ENCODE measurements at regions not wholly inside any gene's neighbourhood (a gene's known extent, or its start where the extent isn't known, plus 50 kb on each side); places are given as distances from the start of the nearest gene placed in this dataset.
"Not testable (repeated sequence)": the region's sequence is repeated elsewhere in the genome, so short reads cannot be mapped to it uniquely, and the experiment has no call there.

DNA sequence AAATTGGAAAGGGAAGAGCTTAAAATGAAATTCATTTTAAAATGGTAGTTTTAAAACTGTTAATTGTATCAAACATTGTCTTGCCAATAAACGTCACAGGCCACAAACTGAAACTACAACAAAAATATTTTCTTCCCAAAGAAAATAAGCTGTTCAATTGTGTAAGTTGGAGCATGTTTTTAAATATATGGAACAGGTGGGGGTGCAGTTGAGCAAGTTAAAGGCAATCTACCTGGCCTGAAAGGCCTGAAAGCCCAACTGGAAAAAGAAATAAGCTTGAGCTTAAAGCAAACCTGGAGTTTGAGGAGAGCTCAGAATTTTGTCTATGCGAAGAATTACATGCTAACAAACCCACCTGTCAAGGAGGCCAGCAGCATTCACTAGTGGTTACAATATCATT lies 439.5 kb downstream of the ACTL7B start:
- Mint-ChIP-seq H3K4me3 (no peak overlapping the region), H3K36me3 (ENCODE audit: low read depth) (no peaks in the 10 kb centered on the region), H3K27me3 (no peaks in the 10 kb centered on the region), H3K9me3 (peaks cover 2% of the 10 kb centered on the region), H3K27ac (no peak overlapping the region), H3K4me1 (no peaks in the 10 kb centered on the region)
- DNase-seq, result no peak
- POLR2A ChIA-PET, result no interaction called here
- CTCF ChIA-PET, result interaction anchor here (0.9 kb wide), 1 partner anchor 149 kb away, joined by 3 read pairs; no protein-coding TSS in a partner anchor

DNA sequence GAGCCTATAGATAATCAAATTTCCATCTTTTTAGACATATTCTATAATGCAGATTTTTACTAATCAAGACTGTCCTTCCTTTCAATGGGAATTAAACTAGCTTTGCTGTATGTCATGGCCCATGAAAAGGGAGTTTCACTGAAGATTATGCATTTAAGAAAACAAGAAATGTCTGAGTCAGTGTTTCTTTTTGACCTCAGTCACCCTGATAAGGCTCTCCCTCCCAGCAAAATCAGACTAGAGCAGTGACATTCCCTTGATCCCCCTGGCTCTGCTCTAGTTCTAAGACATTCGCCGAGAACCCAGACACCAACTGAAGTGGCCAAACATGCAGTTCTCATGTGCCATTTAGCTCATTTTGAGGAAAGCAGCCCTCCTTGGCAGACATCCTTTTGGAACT lies 442.0 kb downstream of the ACTL7B start:
- H3K36me3 Mint-ChIP-seq (ENCODE audit: low read depth), result no peaks in the 10 kb centered on the region

DNA sequence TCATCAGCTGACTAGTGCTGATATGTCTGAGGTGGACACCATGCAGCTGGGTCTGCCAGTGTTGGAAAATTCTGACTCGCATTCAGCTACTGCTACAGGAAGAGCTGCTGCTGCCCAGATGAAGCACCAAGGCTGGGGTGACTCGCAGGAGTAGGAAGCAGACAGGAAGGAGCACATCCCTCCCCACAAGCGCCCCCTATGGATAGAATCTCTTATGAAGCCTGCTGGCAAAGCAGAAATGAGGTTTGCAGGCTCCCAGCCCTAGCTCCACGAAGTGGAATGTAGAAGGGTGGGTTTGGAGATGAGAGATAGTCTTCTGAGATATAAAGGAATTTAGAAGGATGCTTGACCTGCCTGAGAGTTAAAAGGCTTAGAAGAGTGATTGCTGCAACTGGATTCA lies 443.0 kb downstream of the ACTL7B start:
- Mint-ChIP-seq H3K27me3 (no peaks in the 10 kb centered on the region), H3K4me1 (no peaks in the 10 kb centered on the region), H3K9me3 (no peaks in the 10 kb centered on the region), H3K36me3 (ENCODE audit: low read depth) (no peaks in the 10 kb centered on the region), H3K27ac (no peak overlapping the region), H3K4me3 (no peak overlapping the region)
- ChIA-PET CTCF (no interaction called here), POLR2A (no interaction called here)
- DNase-seq, result no peak

More for the DNA sequence above, 442.0 kb downstream of the ACTL7B start:
- Mint-ChIP-seq H3K9me3 (no peaks in the 10 kb centered on the region), H3K27me3 (no peaks in the 10 kb centered on the region), H3K4me1 (no peaks in the 10 kb centered on the region), H3K27ac (no peak overlapping the region), H3K4me3 (no peak overlapping the region)
- ChIA-PET CTCF (interaction anchor here (1.1 kb wide), 1 partner anchor 68 kb away, joined by 3 read pairs; no protein-coding TSS in a partner anchor), POLR2A (no interaction called here)
- no peak for DNase-seq

DNA sequence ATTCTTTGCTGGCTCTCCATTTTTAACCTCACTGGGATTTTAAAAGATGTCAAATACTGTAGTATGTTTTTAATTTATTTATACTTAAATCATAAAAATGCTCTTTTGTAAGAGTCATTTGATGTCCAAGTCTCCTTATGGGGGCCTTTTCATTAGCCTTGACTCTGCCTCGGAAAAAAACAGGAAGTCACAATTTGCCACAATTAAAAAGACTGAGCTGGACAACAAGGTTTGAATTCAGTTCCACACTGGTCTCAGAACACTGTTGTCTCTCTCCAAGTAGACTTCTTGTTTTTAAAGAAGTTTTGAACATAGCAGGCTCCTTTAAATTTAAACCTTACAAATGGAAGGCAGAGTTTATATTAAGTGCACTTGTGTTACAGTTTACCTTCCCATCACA lies 444.2 kb downstream of the ACTL7B start:
- Mint-ChIP-seq H3K27me3 (no peaks in the 10 kb centered on the region), H3K4me3 (no peak overlapping the region), H3K4me1 (no peaks in the 10 kb centered on the region), H3K27ac (no peak overlapping the region), H3K9me3 (no peaks in the 10 kb centered on the region), H3K36me3 (ENCODE audit: low read depth) (no peaks in the 10 kb centered on the region)
- CTCF ChIA-PET, result no interaction called here
- POLR2A ChIA-PET, result no interaction called here
- no peak for DNase-seq

DNA sequence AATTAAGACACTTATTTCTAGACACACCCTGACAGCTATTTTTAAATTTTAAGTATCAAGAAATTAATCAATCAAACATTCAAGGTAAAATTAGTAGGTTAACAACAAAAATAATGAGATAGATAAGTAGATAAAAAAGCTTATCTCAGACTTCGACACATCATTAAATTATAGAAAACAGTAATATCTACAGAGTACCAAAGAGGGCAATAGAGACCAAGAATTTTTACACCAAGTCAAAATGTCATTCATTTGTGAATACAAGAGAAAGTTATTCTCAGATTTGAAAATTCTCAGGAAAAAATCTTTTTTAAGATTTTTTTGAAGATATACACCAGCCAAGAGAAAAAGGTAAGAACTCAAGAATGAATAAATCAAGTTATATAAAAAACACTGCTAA lies 445.6 kb downstream of the ACTL7B start:
- Mint-ChIP-seq H3K27me3 (no peaks in the 10 kb centered on the region), H3K4me3 (no peak overlapping the region), H3K36me3 (ENCODE audit: low read depth) (no peaks in the 10 kb centered on the region), H3K27ac (no peak overlapping the region), H3K9me3 (peaks cover 3% of the 10 kb centered on the region), H3K4me1 (no peaks in the 10 kb centered on the region)
- no peak for DNase-seq
- CTCF ChIA-PET, result no interaction called here
- POLR2A ChIA-PET, result no interaction called here

DNA sequence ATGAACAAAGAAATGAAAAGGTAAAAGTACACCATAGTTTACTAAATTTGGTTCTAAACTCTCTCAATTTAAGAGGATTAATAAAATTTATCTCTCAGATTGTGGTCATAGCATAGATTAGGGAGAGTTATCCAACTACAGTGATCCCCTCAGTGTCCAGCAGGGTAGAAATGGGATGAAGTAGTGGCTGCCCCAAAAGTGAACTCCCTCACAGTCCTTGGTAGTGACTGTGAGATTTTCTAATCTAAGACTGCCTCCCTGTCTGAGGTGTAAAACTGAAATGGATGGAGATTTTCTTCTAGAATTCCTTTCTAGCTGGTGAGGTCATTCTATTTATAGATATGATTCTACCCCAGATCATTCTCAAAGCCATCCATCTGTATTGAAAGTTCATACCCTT lies 455.5 kb downstream of the ACTL7B start:
- Mint-ChIP-seq H3K27me3 (no peaks in the 10 kb centered on the region), H3K36me3 (ENCODE audit: low read depth) (no peaks in the 10 kb centered on the region), H3K9me3 (no peaks in the 10 kb centered on the region), H3K27ac (no peak overlapping the region), H3K4me1 (no peaks in the 10 kb centered on the region), H3K4me3 (no peak overlapping the region)
- DNase-seq, result no peak
- POLR2A ChIA-PET, result no interaction called here
- CTCF ChIA-PET, result no interaction called here

DNA sequence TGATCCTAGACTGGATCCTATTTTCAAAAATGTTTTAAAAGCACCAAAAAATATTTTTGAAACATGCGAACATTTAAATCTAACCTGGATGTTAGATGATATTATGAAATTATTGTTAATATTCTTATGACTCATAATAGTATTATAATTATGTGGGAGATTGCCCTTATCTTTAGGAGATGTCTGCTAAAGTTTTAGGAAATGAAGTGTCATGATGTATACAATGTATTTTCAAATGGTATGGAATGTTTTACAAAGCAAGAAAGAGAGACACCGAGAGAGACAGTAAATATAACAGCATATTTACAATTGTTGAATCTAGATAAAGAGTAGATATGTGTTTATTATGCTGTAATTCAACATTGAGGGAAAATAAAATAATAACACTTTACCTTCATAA lies 455.9 kb downstream of the ACTL7B start:
- Mint-ChIP-seq H3K4me3 (no peak overlapping the region), H3K27ac (no peak overlapping the region), H3K4me1 (no peaks in the 10 kb centered on the region), H3K36me3 (ENCODE audit: low read depth) (no peaks in the 10 kb centered on the region), H3K27me3 (no peaks in the 10 kb centered on the region), H3K9me3 (no peaks in the 10 kb centered on the region)
- ChIA-PET POLR2A (no interaction called here), CTCF (no interaction called here)
- no peak for DNase-seq

DNA sequence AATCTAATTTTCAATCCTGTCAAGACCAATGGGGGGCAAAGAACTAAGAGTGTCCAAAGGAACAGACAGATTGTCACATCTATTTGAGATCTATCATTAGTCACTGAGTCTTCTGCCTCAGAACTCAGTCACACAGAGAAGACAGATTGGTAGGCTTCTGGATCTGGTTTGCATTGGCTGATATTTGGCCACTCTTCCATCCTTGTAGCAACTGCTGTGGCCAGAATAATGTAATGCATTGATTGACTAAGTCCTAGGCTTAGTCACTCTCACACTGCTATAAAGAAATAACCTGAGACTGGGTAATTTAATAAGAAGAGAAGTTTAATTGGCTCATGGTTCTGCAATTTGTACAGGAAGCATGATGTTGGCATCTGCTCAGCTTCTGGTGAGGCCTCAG lies 458.5 kb downstream of the ACTL7B start:
- no peak for DNase-seq
- Mint-ChIP-seq H3K27me3 (no peaks in the 10 kb centered on the region), H3K4me1 (no peaks in the 10 kb centered on the region), H3K9me3 (no peaks in the 10 kb centered on the region), H3K27ac (no peak overlapping the region), H3K4me3 (no peak overlapping the region), H3K36me3 (ENCODE audit: low read depth) (no peaks in the 10 kb centered on the region)
- POLR2A ChIA-PET, result no interaction called here
- CTCF ChIA-PET, result no interaction called here

DNA sequence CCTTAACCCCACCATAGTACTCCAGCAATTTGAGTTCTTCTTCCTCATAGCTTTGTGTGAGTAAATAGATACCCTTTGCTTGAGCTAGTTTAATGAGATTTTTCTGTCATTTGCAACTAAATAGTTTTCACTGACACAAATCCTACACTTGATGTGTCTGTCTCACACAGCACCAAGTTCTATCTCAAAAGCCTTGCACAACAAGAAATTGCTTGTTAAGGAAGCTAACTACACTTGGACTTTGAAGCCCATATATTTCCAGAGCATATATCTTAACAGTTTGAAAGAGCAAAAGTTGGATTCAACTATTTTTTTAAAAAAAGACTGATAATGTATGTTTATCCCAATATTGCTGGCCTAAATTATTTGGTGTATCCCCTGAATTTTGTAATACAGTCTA lies 459.2 kb downstream of the ACTL7B start:
- H3K27me3 Mint-ChIP-seq, result no peaks in the 10 kb centered on the region
- H3K4me1 Mint-ChIP-seq, result no peaks in the 10 kb centered on the region
- POLR2A ChIA-PET, result no interaction called here
- no peak for DNase-seq
- no peak overlapping the region for H3K4me3 Mint-ChIP-seq
- CTCF ChIA-PET, result no interaction called here
- no peaks in the 10 kb centered on the region for H3K36me3 Mint-ChIP-seq (ENCODE audit: low read depth)
- H3K9me3 Mint-ChIP-seq, result no peaks in the 10 kb centered on the region
- H3K27ac Mint-ChIP-seq, result no peak overlapping the region

DNA sequence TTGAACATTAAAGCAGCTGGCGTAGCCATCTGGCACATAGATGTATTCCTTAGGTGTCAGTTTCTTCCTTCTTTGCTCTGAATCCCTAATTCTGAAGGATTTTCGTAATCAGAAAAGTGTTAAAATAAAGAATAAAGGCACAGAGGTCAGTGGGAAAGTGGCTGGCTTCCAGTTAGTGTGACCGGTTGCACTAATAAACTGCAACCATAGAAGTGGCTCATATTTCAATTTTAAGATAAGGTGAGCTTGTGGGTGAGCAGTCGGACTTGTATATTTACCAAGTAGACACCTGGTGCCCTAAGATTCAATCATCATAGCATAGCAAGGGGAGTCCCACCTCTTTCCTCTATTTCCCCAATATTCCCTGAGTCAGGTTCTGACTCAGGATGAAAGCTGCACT lies 459.6 kb downstream of the ACTL7B start:
- ChIA-PET POLR2A (no interaction called here), CTCF (no interaction called here)
- H3K27me3 Mint-ChIP-seq, result no peaks in the 10 kb centered on the region
- H3K4me3 Mint-ChIP-seq, result no peak overlapping the region
- H3K9me3 Mint-ChIP-seq, result no peaks in the 10 kb centered on the region
- no peaks in the 10 kb centered on the region for H3K4me1 Mint-ChIP-seq
- no peak overlapping the region for H3K27ac Mint-ChIP-seq
- H3K36me3 Mint-ChIP-seq (ENCODE audit: low read depth), result no peaks in the 10 kb centered on the region
- no peak for DNase-seq

DNA sequence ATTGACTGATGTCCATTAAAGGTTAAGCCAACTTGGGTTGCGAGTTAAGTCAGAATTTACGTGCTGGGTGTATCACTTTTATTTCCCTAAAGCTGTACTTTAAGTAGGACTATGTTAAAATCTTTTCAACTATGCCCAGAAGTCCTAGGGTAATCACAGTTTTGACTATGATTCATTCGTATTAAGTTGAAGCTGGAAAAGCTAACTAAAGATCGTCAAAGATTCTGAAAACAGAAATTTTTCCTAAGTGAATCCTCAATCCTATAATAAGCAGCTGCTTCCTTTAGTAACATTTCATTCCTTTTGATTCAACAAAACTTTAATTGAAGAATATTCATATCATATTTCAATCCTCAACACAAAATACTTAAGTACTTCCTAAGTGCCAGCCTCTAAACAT lies 460.4 kb downstream of the ACTL7B start:
- H3K27me3 Mint-ChIP-seq, result no peaks in the 10 kb centered on the region

DNA sequence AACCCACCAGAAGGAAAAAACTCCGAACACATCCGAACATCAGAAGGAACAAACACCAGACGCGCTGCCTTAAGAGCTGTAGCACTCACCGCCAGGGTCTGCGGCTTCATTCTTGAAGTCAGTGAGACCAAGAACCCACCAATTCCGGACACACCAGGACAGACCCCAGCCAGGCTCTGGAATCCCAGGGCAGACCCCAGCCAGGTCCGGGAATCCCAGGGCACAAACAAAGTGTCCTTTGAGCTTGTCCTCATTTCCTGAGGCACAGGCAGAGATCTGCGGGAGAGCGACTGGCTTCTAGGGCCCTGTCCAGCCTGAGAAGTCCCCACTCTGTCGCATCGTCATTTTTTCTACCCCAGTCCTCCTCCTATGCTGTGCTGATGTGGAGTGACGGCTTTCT lies 461.1 kb downstream of the ACTL7B start:
- H3K9me3 Mint-ChIP-seq, result no peaks in the 10 kb centered on the region
- ChIA-PET CTCF (no interaction called here), POLR2A (no interaction called here)
- no peaks in the 10 kb centered on the region for H3K36me3 Mint-ChIP-seq (ENCODE audit: low read depth)
- no peak overlapping the region for H3K27ac Mint-ChIP-seq
- no peaks in the 10 kb centered on the region for H3K4me1 Mint-ChIP-seq
- no peak for DNase-seq
- no peak overlapping the region for H3K4me3 Mint-ChIP-seq
- H3K27me3 Mint-ChIP-seq, result no peaks in the 10 kb centered on the region

More for the DNA sequence above, 460.4 kb downstream of the ACTL7B start:
- CTCF ChIA-PET, result no interaction called here
- Mint-ChIP-seq H3K4me1 (no peaks in the 10 kb centered on the region), H3K4me3 (no peak overlapping the region), H3K27ac (no peak overlapping the region), H3K9me3 (no peaks in the 10 kb centered on the region), H3K36me3 (ENCODE audit: low read depth) (no peaks in the 10 kb centered on the region)
- DNase-seq, result no peak
- POLR2A ChIA-PET, result no interaction called here

DNA sequence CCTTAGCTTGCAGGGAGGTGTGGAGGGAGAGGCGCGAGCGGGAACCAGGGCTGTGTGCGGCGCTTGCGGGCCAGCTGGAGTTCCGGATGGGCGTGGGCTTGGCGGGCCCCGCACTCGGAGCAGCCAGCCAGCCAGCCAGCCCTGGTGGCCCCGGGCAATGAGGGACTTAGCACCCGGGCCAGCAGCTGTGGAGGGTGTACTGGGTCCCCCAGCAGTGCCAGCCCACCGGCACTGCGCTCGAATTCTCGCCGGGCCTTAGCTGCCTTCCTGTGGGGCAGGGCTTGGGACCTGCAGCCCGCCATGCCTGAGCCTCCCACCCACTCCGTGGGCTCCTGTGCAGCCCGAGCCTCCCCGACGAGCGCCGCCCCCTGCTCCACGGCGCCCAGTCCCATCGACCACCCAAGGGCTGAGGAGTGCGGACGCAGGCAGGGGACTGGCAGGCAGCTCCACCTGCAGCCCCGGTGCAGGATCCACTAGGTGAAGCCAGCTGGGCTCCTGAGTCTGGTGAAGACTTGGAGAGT lies 462.2 kb downstream of the ACTL7B start:
- H3K27ac Mint-ChIP-seq; DNase-seq; CTCF ChIA-PET; H3K36me3 Mint-ChIP-seq (ENCODE audit: low read depth); H3K4me3 Mint-ChIP-seq; H3K9me3 Mint-ChIP-seq; H3K4me1 Mint-ChIP-seq; H3K27me3 Mint-ChIP-seq; POLR2A ChIA-PET: not testable (repeated sequence)

DNA sequence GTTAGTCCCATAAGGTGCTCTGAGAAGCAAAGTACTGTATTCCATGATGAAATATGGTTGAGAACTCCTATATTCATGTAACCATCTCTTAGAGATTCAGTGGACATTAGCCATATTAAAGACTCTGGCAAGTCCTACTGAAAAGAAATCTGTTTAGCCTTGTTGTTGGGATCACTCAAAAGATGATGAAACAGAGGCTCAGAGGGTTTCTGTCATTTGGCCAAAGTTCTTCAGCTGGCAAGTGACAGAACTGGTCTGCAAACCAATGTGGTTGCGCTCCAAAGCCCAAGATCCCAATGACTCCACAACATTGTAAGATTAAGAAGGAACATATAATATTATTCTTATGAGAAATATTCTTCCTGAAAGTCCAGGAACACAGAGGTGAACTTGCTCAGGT lies 462.9 kb downstream of the ACTL7B start:
- POLR2A ChIA-PET, result no interaction called here
- H3K27me3 Mint-ChIP-seq, result no peaks in the 10 kb centered on the region
- peaks cover 4% of the 10 kb centered on the region for H3K4me1 Mint-ChIP-seq
- H3K36me3 Mint-ChIP-seq (ENCODE audit: low read depth), result no peaks in the 10 kb centered on the region
- DNase-seq, result no peak
- CTCF ChIA-PET, result no interaction called here
- no peak overlapping the region for H3K27ac Mint-ChIP-seq
- no peak overlapping the region for H3K4me3 Mint-ChIP-seq
- no peaks in the 10 kb centered on the region for H3K9me3 Mint-ChIP-seq

DNA sequence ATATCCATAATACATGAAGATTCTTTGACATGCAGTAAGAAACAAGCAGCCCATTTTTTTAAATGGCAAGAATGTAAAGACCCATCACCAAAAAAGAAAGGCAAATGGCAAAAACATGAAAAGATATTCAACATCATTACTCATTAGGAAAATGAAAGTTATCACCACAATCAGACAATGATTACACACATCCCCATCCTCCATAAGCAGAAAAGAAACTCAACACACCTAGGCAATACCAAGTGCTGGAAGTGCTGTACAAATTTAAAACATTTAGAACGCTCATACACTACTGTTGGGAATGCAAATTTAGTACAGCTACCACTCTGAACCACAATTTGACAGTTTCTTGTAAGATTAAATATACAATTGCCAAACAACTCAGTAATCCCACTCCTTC lies 466.7 kb downstream of the ACTL7B start:
- peaks cover 4% of the 10 kb centered on the region for H3K4me1 Mint-ChIP-seq
- no peaks in the 10 kb centered on the region for H3K27me3 Mint-ChIP-seq
- no peaks in the 10 kb centered on the region for H3K9me3 Mint-ChIP-seq
- no peak for DNase-seq
- ChIA-PET POLR2A (no interaction called here), CTCF (no interaction called here)
- no peaks in the 10 kb centered on the region for H3K36me3 Mint-ChIP-seq (ENCODE audit: low read depth)
- no peak overlapping the region for H3K27ac Mint-ChIP-seq
- no peak overlapping the region for H3K4me3 Mint-ChIP-seq
